ENCODE measurements at regions not wholly inside any gene's neighbourhood (a gene's known extent, or its start where the extent isn't known, plus 50 kb on each side); places are given as distances from the start of the nearest gene placed in this dataset.

- TF ChIP-seq CHD7 (IDR thresholded peaks at IDR 0.05; ENCODE audit: low read depth, low read length), result no peak
Measured at GRCh38 chr13:40172878-40173277, 493.6 kb downstream of the FOXO1 start (continued).
